H1 (cell line): ENCODE measurements at regions not wholly inside any gene's neighbourhood (a gene's known extent, or its start where the extent isn't known, plus 50 kb on each side); places are given as distances from the start of the nearest gene placed in this dataset.

ENCODE experiments used
- CTCF ChIA-PET: fragments of 300-600 bp; sonication (Branson Sonifier 250); formaldehyde crosslinking; loops from one replicate; lab custom pipeline; 2021; ENCODE audit not compliant: partially characterized antibody; lab: Charles Lee
- POLR2A ChIA-PET: fragments of 300-600 bp; sonication (Branson Sonifier 250); formaldehyde crosslinking; loops from one replicate; lab custom pipeline; 2021; ENCODE audit warnings: inconsistent platforms; ENCODE audit not compliant: partially characterized antibody; lab: Charles Lee
- DNase-seq, 2 experiments: peaks; one replicate each; pipeline versions ENCODE4 v3.0.0 to v3.0.0-alpha.2; 2010 to 2022; ENCODE audit warnings: low spot score in 2 of 2, low read depth in 1 of 2, mixed read lengths in 1 of 2
- FAIRE-seq: peaks from 2 replicates; lab custom pipeline; 2011; peaks lifted over from hg19 to GRCh38; lab: Jason Lieb, UNC
- H2AFZ ChIP-seq: 2 replicates; pipeline ENCODE4 v1.8.1; 2012; ENCODE audit warnings: low read length, inconsistent platforms
- H2AK5ac ChIP-seq: 2 replicates; pipeline ENCODE4 v1.6.1; 2013; ENCODE audit warnings: low read depth, low read length
- H2BK120ac ChIP-seq: replicated peaks from 2 replicates; pipeline ENCODE3; 2013; ENCODE audit warnings: low read depth, low read length, inconsistent platforms
- H2BK12ac ChIP-seq: 2 replicates; pipeline ENCODE4 v1.6.1; 2013; ENCODE audit warnings: low read depth, low read length
- H2BK15ac ChIP-seq: 2 replicates; pipeline ENCODE4 v1.6.1; 2013; ENCODE audit warnings: low read length
- H2BK20ac ChIP-seq: 2 replicates; pipeline ENCODE4 v1.6.1; 2013; ENCODE audit warnings: low read length
- H2BK5ac ChIP-seq: 2 replicates; pipeline ENCODE4 v1.6.1; 2013; ENCODE audit warnings: low read depth, low read length
- H3K14ac ChIP-seq: 2 replicates; pipeline ENCODE4 v1.6.1; 2013; ENCODE audit warnings: inconsistent platforms; ENCODE audit not compliant: insufficient read length
- H3K18ac ChIP-seq: 2 replicates; pipeline ENCODE4 v1.6.1; 2013; ENCODE audit warnings: low read length; ENCODE audit errors: extremely low read depth
- H3K23ac ChIP-seq: 2 replicates; pipeline ENCODE4 v1.6.1; 2013; ENCODE audit warnings: inconsistent platforms; ENCODE audit not compliant: insufficient read length
- H3K23me2 ChIP-seq: 2 replicates; pipeline ENCODE4 v1.6.1; 2013; ENCODE audit warnings: low read depth, low read length
- H3K27ac ChIP-seq: 2 replicates; pipeline ENCODE4 v1.6.1; 2011; ENCODE audit warnings: low read depth, low read length, inconsistent platforms
- H3K27me3 ChIP-seq, 4 experiments: replicated peaks in 1 of 4; 1 replicate in 1 of 4; 2 replicates in 3 of 4; pipeline versions ENCODE4 v1.6.1 to v1.8.1; 2011 to 2013; ENCODE audit warnings: low read length in 3 of 4, mild to moderate bottlenecking in 3 of 4, inconsistent platforms in 2 of 4, mixed read lengths in 2 of 4, moderate library complexity in 1 of 4; ENCODE audit not compliant: control insufficient read depth in 3 of 4, insufficient read depth in 3 of 4; ENCODE audit errors: extremely low read depth in 1 of 4
- H3K36me3 ChIP-seq, 4 experiments: 2 replicates each; pipeline versions ENCODE4 v1.6.1 to v1.8.1; 2011 to 2013; ENCODE audit warnings: mild to moderate bottlenecking in 4 of 4, low read length in 3 of 4, moderate library complexity in 2 of 4, control low read depth in 1 of 4, inconsistent platforms in 1 of 4; ENCODE audit not compliant: insufficient read depth in 4 of 4, control insufficient read depth in 2 of 4
- H3K4ac ChIP-seq: replicated peaks from 2 replicates; pipeline ENCODE3; 2013; ENCODE audit warnings: low read length, low read depth, mixed read lengths, inconsistent platforms; ENCODE audit not compliant: insufficient read length
- H3K4me1 ChIP-seq, 4 experiments: replicated peaks in 1 of 4; 1 replicate in 1 of 4; 2 replicates in 3 of 4; pipeline versions ENCODE4 v1.6.1 to v1.8.1; 2011 to 2013; ENCODE audit warnings: low read length in 3 of 4, inconsistent platforms in 2 of 4, mixed read lengths in 1 of 4; ENCODE audit not compliant: insufficient read depth in 4 of 4, control insufficient read depth in 3 of 4
- H3K4me2 ChIP-seq, 2 experiments: 2 replicates each; pipeline versions ENCODE4 v1.6.1 to v1.8.1; 2011 to 2013; ENCODE audit warnings: low read depth in 2 of 2, low read length in 2 of 2, control low read depth in 1 of 2, inconsistent platforms in 1 of 2, mild to moderate bottlenecking in 1 of 2; ENCODE audit not compliant: insufficient read depth in 1 of 2
- H3K4me3 ChIP-seq, 4 experiments: fragments of 200-600, 300-600 bp in 1 of 4; sonication (generic), shearing (Covaris generic), sonication (Bioruptor Twin) in 1 of 4; 2 replicates each; pipeline versions ENCODE4 v1.5.1 to v1.8.1; 2011 to 2016; ENCODE audit warnings: low read length in 4 of 4, low read depth in 3 of 4, control low read depth in 2 of 4, inconsistent platforms in 2 of 4, mild to moderate bottlenecking in 2 of 4, mixed read lengths in 1 of 4, moderate library complexity in 1 of 4; ENCODE audit not compliant: insufficient read depth in 2 of 4; ENCODE audit errors: extremely low read depth in 1 of 4
- H3K56ac ChIP-seq: replicated peaks from 2 replicates; pipeline ENCODE3; 2013; ENCODE audit warnings: low read depth, mild to moderate bottlenecking, mixed read lengths, low read length, inconsistent platforms; ENCODE audit not compliant: insufficient read length
- H3K79me1 ChIP-seq: 2 replicates; pipeline ENCODE4 v1.6.1; 2013; ENCODE audit warnings: low read depth, low read length, control low read depth
- H3K79me2 ChIP-seq, 2 experiments: 2 replicates each; pipeline versions ENCODE4 v1.6.1 to v1.8.1; 2012 to 2013; ENCODE audit warnings: low read length in 2 of 2, mild to moderate bottlenecking in 2 of 2, inconsistent platforms in 1 of 2; ENCODE audit not compliant: insufficient read depth in 2 of 2, control insufficient read depth in 1 of 2
- H3K9ac ChIP-seq, 4 experiments: replicated peaks in 1 of 4; 1 replicate in 1 of 4; 2 replicates in 3 of 4; pipeline versions ENCODE4 v1.6.1 to v1.8.1; 2011 to 2013; ENCODE audit warnings: low read depth in 3 of 4, low read length in 3 of 4, control low read depth in 2 of 4, mild to moderate bottlenecking in 2 of 4, moderate library complexity in 2 of 4, inconsistent platforms in 1 of 4; ENCODE audit errors: extremely low read depth in 1 of 4
- H3K9me3 ChIP-seq, 2 experiments: 2 replicates each; pipeline versions ENCODE4 v1.6.1 to v1.8.1; 2012 to 2013; ENCODE audit warnings: mild to moderate bottlenecking in 2 of 2, moderate library complexity in 2 of 2, control low read depth in 1 of 2, inconsistent platforms in 1 of 2, low read depth in 1 of 2, low read length in 1 of 2, mixed read lengths in 1 of 2; ENCODE audit not compliant: insufficient read depth in 2 of 2
- H4K20me1 ChIP-seq, 2 experiments: replicated peaks in 1 of 2; 2 replicates each; pipeline versions ENCODE3 to v1.8.1; 2011 to 2013; ENCODE audit warnings: inconsistent platforms in 2 of 2, low read length in 2 of 2, mild to moderate bottlenecking in 1 of 2; ENCODE audit not compliant: insufficient read depth in 2 of 2, control insufficient read depth in 1 of 2
- H4K5ac ChIP-seq: 2 replicates; pipeline ENCODE4 v1.6.1; 2013; ENCODE audit warnings: low read length, low read depth, mixed read lengths, inconsistent platforms; ENCODE audit not compliant: insufficient read length
- H4K8ac ChIP-seq: 2 replicates; pipeline ENCODE4 v1.8.0; 2013; ENCODE audit warnings: mild to moderate bottlenecking, moderate library complexity, low read length, inconsistent platforms; ENCODE audit not compliant: insufficient read depth; ENCODE audit errors: extremely low read depth
- H4K91ac ChIP-seq: replicated peaks from 2 replicates; pipeline ENCODE3; 2013; ENCODE audit warnings: low read length, mixed read lengths, inconsistent platforms; ENCODE audit not compliant: insufficient read length
- CTCF ChIP-seq, 3 experiments: IDR thresholded peaks; 1 replicate in 2 of 3; 2 replicates in 1 of 3; pipeline versions ENCODE4 v1.5.1 to v1.6.1; 2011; ENCODE audit warnings: low read length in 3 of 3, mild to moderate bottlenecking in 3 of 3, inconsistent platforms in 2 of 3, low read depth in 1 of 3, moderate library complexity in 1 of 3; ENCODE audit not compliant: insufficient read depth in 1 of 3; ENCODE audit errors: control extremely low read depth in 1 of 3
- RAD21 ChIP-seq, 2 experiments: IDR thresholded peaks in 1 of 2; conservative IDR thresholded peaks in 1 of 2; 2 replicates each; pipeline ENCODE4 v1.6.1; 2011; ENCODE audit warnings: low read depth in 2 of 2, low read length in 2 of 2, improper control_type of control experiment in 1 of 2, inconsistent platforms in 1 of 2, mild to moderate bottlenecking in 1 of 2, moderate library complexity in 1 of 2
- RBBP5 ChIP-seq: IDR thresholded peaks from 2 replicates; pipeline ENCODE4 v1.7.1; 2012; ENCODE audit warnings: low read depth, mild to moderate bottlenecking, inconsistent platforms, low read length, moderate library complexity, borderline replicate concordance
- SIX5 ChIP-seq: IDR thresholded peaks from 2 replicates; pipeline ENCODE4 v1.6.1; 2011; ENCODE audit warnings: mild to moderate bottlenecking, low read depth, low read length
- WGBS, 2 experiments: shearing (Covaris generic) in 1 of 2; methylation state at CpG; one replicate each; pipeline versions ENCODE4 v1.1.6 to v1.1.7; 2013 to 2015; ENCODE audit warnings: low lambda C conversion rate in 2 of 2, mixed read lengths in 2 of 2, inconsistent platforms in 1 of 2, low coverage in 1 of 2, missing lambda C conversion rate in 1 of 2; ENCODE audit not compliant: insufficient replicate concordance in 2 of 2, insufficient coverage in 1 of 2, insufficient read length in 1 of 2; ENCODE audit errors: extremely low coverage in 1 of 2, missing lambda C conversion rate in 1 of 2; 5-methylcytosine and 5-hydroxymethylcytosine counted together

- Histone ChIP-seq H4K20me1 (no peaks in the 10 kb centered on the region), H3K4me2 (no peak overlapping the region), H3K4me1 (no peaks in the 10 kb centered on the region), H3K23me2 (no peaks in the 10 kb centered on the region), H3K79me2 (no peaks in the 10 kb centered on the region), H2AFZ (no peak overlapping the region), H3K27me3 (no peaks in the 10 kb centered on the region), H2BK5ac (no peak overlapping the region), H3K18ac (no peak overlapping the region), H3K4me3 (no peak overlapping the region), H3K9me3 (0 out of 4 replicates have a peak, but pooled peaks cover 0 to 4% of the 10 kb centered on the region in 2 experiments), H2BK12ac (no peak overlapping the region), H4K5ac (no peak overlapping the region), H4K8ac (no peak overlapping the region), H2BK120ac (no peak overlapping the region), H3K27ac (no peak overlapping the region), H3K23ac (no peak overlapping the region), H3K56ac (no peak overlapping the region), H4K91ac (no peak overlapping the region), H3K9ac (no peak overlapping the region), H2BK20ac (no peak overlapping the region), H3K14ac (no peak overlapping the region), H2BK15ac (no peak overlapping the region), H3K4ac (no peak overlapping the region), H2AK5ac (no peak overlapping the region), H3K79me1 (no peaks in the 10 kb centered on the region), H3K36me3 (peaks cover 0 to 3% (median 0%) of the 10 kb centered on the region in 4 experiments; a peak in 1 of 8 replicates)
- ChIA-PET CTCF (interaction anchor here (0.7 kb wide), 1 partner anchor 666 kb away, joined by 3 read pairs; no protein-coding TSS in a partner anchor), POLR2A (no interaction called here)
- FAIRE-seq: no peak
- no peak for DNase-seq
- TF ChIP-seq RAD21 (IDR thresholded peaks at IDR 0.05 in 1 of 2, conservative IDR thresholded peaks at IDR 0.05 in 1 of 2; ENCODE audit: low read depth in 2 of 2, low read length in 2 of 2): peak; percentile 37 to 49
- no peak for TF ChIP-seq RBBP5
- TF ChIP-seq SIX5: no peak
- peak in 1 of 3 experiments; percentile 11; a peak in 2 of 4 replicates for TF ChIP-seq CTCF (IDR thresholded peaks at IDR 0.05; ENCODE audit: control extremely low read depth in 1 of 3, insufficient read depth in 1 of 3, low read depth in 1 of 3, low read length in 3 of 3)
- WGBS, 2 experiments: 86% methylated on average over 4 of the region's 4 CpGs; no CpG with 5 or more reads in 1 of the 2 experiments
These were observed 848.4 kb upstream of the FBXO33 start for GRCh38 chr14:40280652-40281051.
